Mesothelial cell of epicardium (in vitro differentiated cells): ENCODE measurements at regions not wholly inside any gene's neighbourhood (a gene's known extent, or its start where the extent isn't known, plus 50 kb on each side); places are given as distances from the start of the nearest gene placed in this dataset.

ENCODE experiments used
- DNase-seq, 2 experiments: peaks; one replicate each; pipeline ENCODE4 v3.0.0; 2021; ENCODE audit warnings: low spot score in 2 of 2; ENCODE audit not compliant: unreplicated experiment in 2 of 2
- H3K27ac Mint-ChIP-seq: 2 replicates; pipeline ENCODE4 v1.8.0; 2021; ENCODE audit warnings: mixed read lengths
- H3K27me3 Mint-ChIP-seq: 2 replicates; pipeline ENCODE4 v1.8.0; 2021; ENCODE audit warnings: low read depth, mixed read lengths
- H3K36me3 Mint-ChIP-seq: 2 replicates; pipeline ENCODE4 v1.8.0; 2021; ENCODE audit warnings: mixed read lengths
- H3K4me1 Mint-ChIP-seq: 2 replicates; pipeline ENCODE4 v1.8.0; 2021; ENCODE audit warnings: mixed read lengths
- H3K4me3 Mint-ChIP-seq: 2 replicates; pipeline ENCODE4 v1.8.0; 2021; ENCODE audit warnings: mild to moderate bottlenecking, moderate library complexity, mixed read lengths
- H3K9me3 Mint-ChIP-seq: 2 replicates; pipeline ENCODE4 v1.8.0; 2021; ENCODE audit warnings: mixed read lengths
- CTCF ChIP-seq: fragments of 200-600 bp; sonication (generic); IDR thresholded peaks from one replicate; pipeline ENCODE4 v1.5.0; 2021; ENCODE audit warnings: antibody characterized with exemption; ENCODE audit not compliant: unreplicated experiment

- no peak overlapping the region for H3K4me3 Mint-ChIP-seq
- no peaks in the 10 kb centered on the region for H3K36me3 Mint-ChIP-seq
- H3K4me1 Mint-ChIP-seq: peaks cover 3% of the 10 kb centered on the region
- TF ChIP-seq CTCF: no peak
- no peak overlapping the region for H3K27ac Mint-ChIP-seq
- peaks cover 20% of the 10 kb centered on the region for H3K27me3 Mint-ChIP-seq
- no peaks in the 10 kb centered on the region for H3K9me3 Mint-ChIP-seq
- no peak for DNase-seq
Observed at GRCh38 chr1:181990728-181991127, 70.8 kb downstream of the ZNF648 start.

GRCh38 chr1:181989261-181989920, 72.1 kb downstream of the ZNF648 start:
- no peak for DNase-seq
- H3K9me3 Mint-ChIP-seq: no peaks in the 10 kb centered on the region
- no peak for TF ChIP-seq CTCF
- H3K36me3 Mint-ChIP-seq: no peaks in the 10 kb centered on the region
- H3K4me1 Mint-ChIP-seq: peaks cover 3% of the 10 kb centered on the region
- H3K4me3 Mint-ChIP-seq: no peak overlapping the region
- peaks cover 21% of the 10 kb centered on the region for H3K27me3 Mint-ChIP-seq
- no peak overlapping the region for H3K27ac Mint-ChIP-seq

- Mint-ChIP-seq H3K4me1 (peaks cover 3% of the 10 kb centered on the region), H3K27me3 (peaks cover 27% of the 10 kb centered on the region), H3K27ac (no peak overlapping the region), H3K4me3 (no peak overlapping the region), H3K36me3 (no peaks in the 10 kb centered on the region), H3K9me3 (no peaks in the 10 kb centered on the region)
- no peak for TF ChIP-seq CTCF
- DNase-seq: no peak
Observed at GRCh38 chr1:181987996-181988395, 73.5 kb downstream of the ZNF648 start.

DNA sequence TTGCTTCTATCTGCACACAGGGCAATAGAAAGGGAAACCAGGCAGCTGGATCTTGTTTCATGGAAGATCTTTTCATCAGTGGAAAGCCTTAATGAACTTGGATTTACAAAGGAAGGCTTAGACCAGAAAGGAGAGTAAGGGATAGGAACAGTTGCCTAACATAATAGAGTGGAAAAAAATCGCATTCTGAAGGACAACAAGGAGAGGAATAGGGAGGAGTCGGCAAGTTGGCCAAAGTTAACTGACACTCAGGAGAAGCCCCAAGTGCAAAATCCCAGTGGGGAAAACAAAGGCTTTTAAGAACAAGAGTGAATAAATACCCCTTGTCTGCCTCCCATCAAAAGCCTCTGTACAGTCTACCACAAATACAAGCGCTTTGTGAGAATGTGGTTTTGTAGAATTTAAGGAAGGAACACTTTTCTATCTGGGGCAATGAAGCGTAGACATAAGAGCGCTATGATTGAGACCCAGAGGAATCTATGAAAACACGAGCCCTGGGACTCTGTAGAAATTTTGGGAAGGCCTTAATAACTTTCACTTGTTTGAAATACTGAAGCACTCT, 74.1 kb downstream of the ZNF648 start:
- no peak for TF ChIP-seq CTCF
- no peak for DNase-seq
- Mint-ChIP-seq H3K27ac (no peak overlapping the region), H3K9me3 (no peaks in the 10 kb centered on the region), H3K4me3 (no peak overlapping the region), H3K4me1 (peaks cover 3% of the 10 kb centered on the region), H3K27me3 (peaks cover 30% of the 10 kb centered on the region), H3K36me3 (no peaks in the 10 kb centered on the region)

- no peak for TF ChIP-seq CTCF
- Mint-ChIP-seq H3K36me3 (no peaks in the 10 kb centered on the region), H3K4me1 (peaks cover 3% of the 10 kb centered on the region), H3K9me3 (no peaks in the 10 kb centered on the region), H3K27ac (no peak overlapping the region), H3K27me3 (peaks cover 27% of the 10 kb centered on the region), H3K4me3 (no peak overlapping the region)
- DNase-seq: no peak
Observed at GRCh38 chr1:181986907-181987305, 74.6 kb downstream of the ZNF648 start.
